Psoas muscle (tissue), 7 donors: ENCODE measurements at regions not wholly inside any gene's neighbourhood (a gene's known extent, or its start where the extent isn't known, plus 50 kb on each side); places are given as distances from the start of the nearest gene placed in this dataset.

Source experiments
- ATAC-seq, 4 donors: fragments of 200-7000 bp; cut with Tn5 transposase; one replicate each; pipeline ENCODE4 v1.9.1; 2020; ENCODE audit warnings: moderate library complexity in 3 of 4, mild to moderate bottlenecking in 2 of 4
- DNase-seq, 2 donors: peaks; one replicate each; pipeline ENCODE4 v3.0.0-alpha.2; 2020
- H3K27ac ChIP-seq: fragments of 200-600 bp; one replicate; pipeline ENCODE4 v1.8.0; 2022
- H3K27me3 ChIP-seq, 3 donors: fragments of 200-600 bp in 1 of 3; one replicate each; pipeline versions ENCODE4 v1.6.1 to v1.8.0; 2013 to 2022; ENCODE audit warnings: low read length in 2 of 3, mild to moderate bottlenecking in 2 of 3, moderate library complexity in 1 of 3; ENCODE audit not compliant: insufficient read depth in 3 of 3
- H3K36me3 ChIP-seq, 2 donors: fragments of 200-600 bp in 1 of 2; one replicate each; pipeline versions ENCODE4 v1.6.1 to v1.8.0; 2013 to 2022; ENCODE audit warnings: low read depth in 1 of 2, mild to moderate bottlenecking in 1 of 2, moderate library complexity in 1 of 2; ENCODE audit not compliant: insufficient read depth in 1 of 2
- H3K4me1 ChIP-seq: fragments of 200-600 bp; one replicate; pipeline ENCODE4 v1.8.0; 2022
- H3K4me3 ChIP-seq: fragments of 200-600 bp; one replicate; pipeline ENCODE4 v1.8.0; 2022; ENCODE audit warnings: mild to moderate bottlenecking
- H3K9me3 ChIP-seq: fragments of 200-600 bp; one replicate; pipeline ENCODE4 v1.8.0; 2022
- CTCF ChIP-seq: fragments of 200-600 bp; IDR thresholded peaks from one replicate; pipeline ENCODE4 v1.8.0; 2022; ENCODE audit warnings: antibody characterized with exemption
- WGBS, 3 donors: extraction: QIAGEN DNeasy Blood & Tissue Kit; methylation state at CpG; one replicate each; pipeline versions ENCODE4 v1.1.6 to v1.1.7; 2013; 5-methylcytosine and 5-hydroxymethylcytosine counted together
- intact Hi-C, 2 donors: fragments of 100-400 bp; cut with DNase I; formaldehyde crosslinking; loops; one replicate each; pipeline versions ENCODE4 v1.11.0 to v1.14.2; 2022
- donor health status: healthy with polysubstance abuse.
- donor health status: DM: no; HTN: no; CAD: no; lungs with moderate emphysema.
- donor health status: Bipolar disorder and iron deficiency.
- donor health status: healthy.
- donor health status: DM: yes; HTN: yes; CAD: no.
- donor health status: DM: no; HTN: no; CAD: no.
- donor health status: DM: yes; HTN: yes; CAD: no.

GRCh38 chr16:86042996-86043725 is 144.2 kb downstream of the IRF8 start:
- Histone ChIP-seq H3K4me3 (no peak overlapping the region), H3K27ac (no peak overlapping the region), H3K4me1 (no peaks in the 10 kb centered on the region), H3K36me3 (no peaks in the 10 kb centered on the region), H3K9me3 (no peaks in the 10 kb centered on the region), H3K27me3 (peaks cover 0 to 50% (median 10%) of the 10 kb centered on the region in 3 donors)
- ATAC-seq (no peak), DNase-seq (no peak)
- WGBS, 3 donors = 62 to 64% (median 62%) methylated on average over 12 of the region's 12 CpGs
- no peak for TF ChIP-seq CTCF
- intact Hi-C loops = no loop called here

- DNase-seq = peak in 1 of 2 donors; percentile 34
- 29 to 40% (median 39%) methylated on average over 11 of the region's 11 CpGs for WGBS, 3 donors
- Histone ChIP-seq H3K9me3 (no peaks in the 10 kb centered on the region), H3K4me3 (no peak overlapping the region), H3K27ac (no peak overlapping the region), H3K36me3 (no peaks in the 10 kb centered on the region), H3K27me3 (peaks cover 0 to 54% (median 16%) of the 10 kb centered on the region in 3 donors), H3K4me1 (no peaks in the 10 kb centered on the region)
- intact Hi-C loops = no loop called here
- no peak for TF ChIP-seq CTCF
- ATAC-seq = no peak
These were observed 145.3 kb downstream of the IRF8 start for GRCh38 chr16:86044241-86044671.

- no peak overlapping the region for H3K27ac ChIP-seq
- H3K27me3 ChIP-seq = peaks cover 0 to 60% (median 18%) of the 10 kb centered on the region in 3 donors
- no peaks in the 10 kb centered on the region for H3K4me1 ChIP-seq
- TF ChIP-seq CTCF = no peak
- DNase-seq = no peak
- WGBS, 3 donors = 58 to 62% (median 62%) methylated on average over 8 of the region's 8 CpGs
- H3K36me3 ChIP-seq = no peaks in the 10 kb centered on the region
- H3K4me3 ChIP-seq = no peak overlapping the region
- intact Hi-C loops = no loop called here
- H3K9me3 ChIP-seq = no peaks in the 10 kb centered on the region
- ATAC-seq = no peak
These were observed 146.1 kb downstream of the IRF8 start for GRCh38 chr16:86044881-86045590.

- DNase-seq (no peak), ATAC-seq (no peak)
- H3K4me1 ChIP-seq = no peaks in the 10 kb centered on the region
- TF ChIP-seq CTCF = no peak
- H3K9me3 ChIP-seq = no peaks in the 10 kb centered on the region
- no peak overlapping the region for H3K27ac ChIP-seq
- intact Hi-C loops = no loop called here
- H3K4me3 ChIP-seq = no peak overlapping the region
- WGBS, 3 donors = 79 to 88% (median 82%) methylated on average over 8 of the region's 8 CpGs
- H3K27me3 ChIP-seq = peaks cover 0 to 66% (median 18%) of the 10 kb centered on the region in 3 donors
- no peaks in the 10 kb centered on the region for H3K36me3 ChIP-seq
These were observed 146.6 kb downstream of the IRF8 start for GRCh38 chr16:86045591-86045971.
